Central memory CD8-positive, alpha-beta T cell (primary cell): ENCODE measurements at regions not wholly inside any gene's neighbourhood (a gene's known extent, or its start where the extent isn't known, plus 50 kb on each side); places are given as distances from the start of the nearest gene placed in this dataset.

Source experiments
- ATAC-seq: fragments of 150-1000 bp; cut with Tn5 transposase; replicated peaks from 2 replicates; pipeline ENCODE4 v1.10.0; 2022; ENCODE audit warnings: mild to moderate bottlenecking, moderate FRiP score, moderate number of reproducible peaks; ENCODE audit not compliant: poor library complexity, severe bottlenecking; ENCODE audit errors: extremely low read depth
- DNase-seq, 2 donors: peaks; one replicate each; pipeline ENCODE4 v3.0.0; 2021; ENCODE audit warnings: low spot score in 2 of 2
- H3K27ac Mint-ChIP-seq: one replicate; pipeline ENCODE4 v1.8.0; 2022; ENCODE audit warnings: low read depth, mild to moderate bottlenecking, moderate library complexity, mixed read lengths
- H3K27me3 Mint-ChIP-seq: one replicate; pipeline ENCODE4 v1.8.0; 2022; ENCODE audit warnings: mixed read lengths
- H3K36me3 Mint-ChIP-seq: one replicate; pipeline ENCODE4 v1.8.0; 2022; ENCODE audit warnings: mild to moderate bottlenecking, moderate library complexity, mixed read lengths; ENCODE audit not compliant: insufficient read depth
- H3K4me1 Mint-ChIP-seq: one replicate; pipeline ENCODE4 v1.8.0; 2022; ENCODE audit warnings: mixed read lengths
- H3K4me3 Mint-ChIP-seq: one replicate; pipeline ENCODE4 v1.8.0; 2022; ENCODE audit warnings: mild to moderate bottlenecking, moderate library complexity, mixed read lengths
- H3K9me3 Mint-ChIP-seq: one replicate; pipeline ENCODE4 v1.8.0; 2022; ENCODE audit warnings: mixed read lengths

DNA sequence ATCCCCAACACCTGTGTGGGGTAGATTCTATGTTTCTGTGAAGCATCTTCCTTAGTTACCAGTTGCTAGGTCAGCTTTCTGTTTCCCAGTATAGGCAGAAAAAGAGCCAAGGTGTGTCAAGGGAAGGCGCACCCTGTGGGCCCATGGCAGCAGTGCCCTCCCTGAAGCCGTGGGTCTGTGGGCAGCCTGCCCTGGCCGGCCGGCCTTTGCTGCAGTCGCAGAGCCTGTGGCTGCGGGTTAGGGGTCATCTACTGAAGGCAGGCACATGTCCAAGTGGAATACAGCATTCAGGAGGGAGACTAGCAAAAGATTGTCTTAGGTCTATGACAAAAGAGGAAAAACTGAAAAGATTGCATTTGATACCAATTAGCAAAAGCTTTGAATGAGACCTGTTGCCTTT is 214.0 kb downstream of the IRS2 start:
- ATAC-seq (no peak), DNase-seq (no peak)
- Mint-ChIP-seq H3K4me1 (no peaks in the 10 kb centered on the region), H3K4me3 (no peak overlapping the region), H3K36me3 (peaks cover 2% of the 10 kb centered on the region), H3K9me3 (peaks cover 5% of the 10 kb centered on the region), H3K27ac (no peak overlapping the region), H3K27me3 (no peaks in the 10 kb centered on the region)

DNA sequence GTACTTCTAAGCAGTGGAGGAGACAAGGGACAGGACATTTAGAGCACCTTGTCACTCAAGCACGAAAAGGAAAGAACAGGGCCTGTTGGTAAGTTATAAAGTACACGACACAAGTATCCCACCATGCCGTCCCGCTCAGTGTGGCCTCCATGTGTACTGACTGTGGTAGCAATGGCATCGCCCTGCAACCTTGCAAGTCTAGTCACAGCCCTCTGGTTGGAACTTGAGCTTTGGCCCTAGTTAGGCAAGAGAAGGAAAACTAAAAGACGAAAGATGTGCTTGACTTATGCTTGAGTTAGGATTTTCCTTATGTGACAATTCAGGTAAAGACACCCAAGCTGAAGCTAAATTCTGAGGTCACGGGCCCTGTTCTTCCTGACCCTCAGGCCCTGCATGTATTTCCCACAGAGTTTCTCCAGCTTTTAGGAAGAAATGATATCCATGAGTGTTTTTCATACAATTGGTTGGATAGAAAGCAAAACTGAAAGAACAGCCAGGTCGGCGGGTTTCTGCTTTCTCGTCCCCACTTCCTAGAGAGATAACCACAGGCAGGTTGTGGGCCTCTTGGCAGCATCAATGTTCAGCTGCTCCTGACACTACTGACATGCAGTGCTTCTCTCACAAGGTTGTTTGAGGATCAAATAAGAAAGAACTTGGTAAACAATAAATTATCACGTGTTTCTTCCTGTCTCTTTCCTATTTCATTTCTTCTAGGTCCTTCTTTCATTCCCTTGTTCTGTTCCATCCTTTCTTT is 216.2 kb downstream of the IRS2 start:
- DNase-seq (no peak), ATAC-seq (no peak)
- H3K4me3 Mint-ChIP-seq = no peak overlapping the region
- no peaks in the 10 kb centered on the region for H3K4me1 Mint-ChIP-seq
- no peaks in the 10 kb centered on the region for H3K27me3 Mint-ChIP-seq
- H3K27ac Mint-ChIP-seq = no peak overlapping the region
- peaks cover 2% of the 10 kb centered on the region for H3K36me3 Mint-ChIP-seq
- peaks cover 4% of the 10 kb centered on the region for H3K9me3 Mint-ChIP-seq

- Mint-ChIP-seq H3K9me3 (peaks cover 4% of the 10 kb centered on the region), H3K36me3 (peaks cover 2% of the 10 kb centered on the region), H3K4me3 (no peak overlapping the region), H3K27me3 (no peaks in the 10 kb centered on the region), H3K4me1 (no peaks in the 10 kb centered on the region), H3K27ac (no peak overlapping the region)
- ATAC-seq (no peak), DNase-seq (no peak)
These were observed 218.0 kb downstream of the IRS2 start for GRCh38 chr13:109568339-109568818.

GRCh38 chr13:109567315-109567714 is 219.1 kb downstream of the IRS2 start:
- H3K27ac Mint-ChIP-seq = no peak overlapping the region
- H3K4me3 Mint-ChIP-seq = no peak overlapping the region
- no peaks in the 10 kb centered on the region for H3K4me1 Mint-ChIP-seq
- ATAC-seq (no peak), DNase-seq (no peak)
- H3K27me3 Mint-ChIP-seq = no peaks in the 10 kb centered on the region
- peaks cover 2% of the 10 kb centered on the region for H3K36me3 Mint-ChIP-seq
- peaks cover 9% of the 10 kb centered on the region for H3K9me3 Mint-ChIP-seq

DNA sequence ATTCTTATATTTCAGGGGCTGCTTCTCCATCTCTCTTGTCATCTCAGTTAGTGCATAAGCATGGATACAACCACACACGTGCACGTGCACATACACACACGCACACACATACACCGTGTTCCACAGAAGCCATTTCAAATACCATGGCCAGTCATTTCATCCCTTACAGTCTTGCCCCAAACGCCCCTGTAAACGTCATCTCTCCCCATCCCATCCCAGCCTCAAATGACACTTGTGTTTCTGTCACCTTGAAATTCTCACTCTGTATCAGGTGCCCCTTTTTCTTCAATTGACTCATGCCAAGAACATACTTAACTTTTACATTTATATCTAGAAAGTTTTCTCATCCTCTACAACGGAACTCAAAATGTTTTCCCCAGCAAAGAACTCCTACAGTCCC is 220.5 kb downstream of the IRS2 start:
- Mint-ChIP-seq H3K27me3 (no peaks in the 10 kb centered on the region), H3K9me3 (peaks cover 11% of the 10 kb centered on the region), H3K4me1 (no peaks in the 10 kb centered on the region), H3K36me3 (peaks cover 2% of the 10 kb centered on the region), H3K27ac (no peak overlapping the region), H3K4me3 (no peak overlapping the region)
- DNase-seq (no peak), ATAC-seq (no peak)

GRCh38 chr13:109548374-109548773 is 238.0 kb downstream of the IRS2 start:
- H3K27me3 Mint-ChIP-seq = no peaks in the 10 kb centered on the region
- ATAC-seq (no peak), DNase-seq (no peak)
- H3K4me3 Mint-ChIP-seq = no peak overlapping the region
- no peaks in the 10 kb centered on the region for H3K4me1 Mint-ChIP-seq
- peaks cover 15% of the 10 kb centered on the region for H3K9me3 Mint-ChIP-seq
- H3K27ac Mint-ChIP-seq = no peak overlapping the region
- no peaks in the 10 kb centered on the region for H3K36me3 Mint-ChIP-seq

DNA sequence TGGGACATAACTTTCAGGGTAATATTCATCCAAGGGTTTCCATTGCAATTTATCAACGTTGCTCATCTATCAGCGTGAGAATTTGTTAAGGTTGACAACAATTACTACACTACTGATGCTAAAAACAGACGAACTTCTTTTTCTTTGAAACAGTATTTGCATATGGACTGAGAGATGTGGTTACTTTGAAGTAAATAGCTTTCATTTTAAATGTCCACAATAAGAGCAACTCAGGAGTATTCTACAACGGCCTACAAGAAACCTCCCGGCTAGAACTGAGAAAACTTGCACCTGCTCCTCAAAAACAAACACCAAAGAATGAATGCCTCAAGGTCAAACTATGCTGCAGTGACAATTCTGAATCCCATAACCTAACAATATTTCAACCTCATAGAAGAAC is 238.4 kb downstream of the IRS2 start:
- no peaks in the 10 kb centered on the region for H3K27me3 Mint-ChIP-seq
- no peak for ATAC-seq
- H3K9me3 Mint-ChIP-seq = peaks cover 15% of the 10 kb centered on the region
- no peaks in the 10 kb centered on the region for H3K36me3 Mint-ChIP-seq
- H3K27ac Mint-ChIP-seq = no peak overlapping the region
- no peak for DNase-seq
- no peaks in the 10 kb centered on the region for H3K4me1 Mint-ChIP-seq
- H3K4me3 Mint-ChIP-seq = no peak overlapping the region

GRCh38 chr13:109545931-109546330 is 240.5 kb downstream of the IRS2 start:
- no peak overlapping the region for H3K4me3 Mint-ChIP-seq
- no peaks in the 10 kb centered on the region for H3K4me1 Mint-ChIP-seq
- DNase-seq (no peak), ATAC-seq (no peak)
- H3K27me3 Mint-ChIP-seq = no peaks in the 10 kb centered on the region
- H3K27ac Mint-ChIP-seq = no peak overlapping the region
- H3K36me3 Mint-ChIP-seq = no peaks in the 10 kb centered on the region
- H3K9me3 Mint-ChIP-seq = peaks cover 15% of the 10 kb centered on the region

DNA sequence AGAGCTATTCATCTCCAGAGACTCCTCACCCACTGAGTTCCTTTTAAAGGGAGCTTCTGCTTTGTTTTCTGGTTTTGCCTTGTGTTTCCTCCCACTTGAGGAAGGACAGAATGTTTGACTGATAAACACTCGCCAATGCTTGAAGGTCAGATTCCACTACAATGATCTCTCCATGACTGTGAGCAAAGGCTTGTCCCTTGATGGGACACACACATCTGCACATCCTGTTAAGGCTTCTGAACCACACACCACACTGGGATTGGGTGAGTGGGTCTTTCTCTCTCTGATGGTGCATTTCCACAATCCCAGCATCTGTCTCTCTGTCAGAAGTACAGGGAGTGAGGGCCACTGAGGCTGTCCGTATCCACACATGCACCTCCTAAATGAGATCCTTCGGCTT is 245.3 kb downstream of the IRS2 start:
- peaks cover 10% of the 10 kb centered on the region for H3K9me3 Mint-ChIP-seq
- no peaks in the 10 kb centered on the region for H3K27me3 Mint-ChIP-seq
- H3K27ac Mint-ChIP-seq = no peak overlapping the region
- no peaks in the 10 kb centered on the region for H3K4me1 Mint-ChIP-seq
- no peak overlapping the region for H3K4me3 Mint-ChIP-seq
- DNase-seq = no peak
- no peaks in the 10 kb centered on the region for H3K36me3 Mint-ChIP-seq
- ATAC-seq = no peak

DNA sequence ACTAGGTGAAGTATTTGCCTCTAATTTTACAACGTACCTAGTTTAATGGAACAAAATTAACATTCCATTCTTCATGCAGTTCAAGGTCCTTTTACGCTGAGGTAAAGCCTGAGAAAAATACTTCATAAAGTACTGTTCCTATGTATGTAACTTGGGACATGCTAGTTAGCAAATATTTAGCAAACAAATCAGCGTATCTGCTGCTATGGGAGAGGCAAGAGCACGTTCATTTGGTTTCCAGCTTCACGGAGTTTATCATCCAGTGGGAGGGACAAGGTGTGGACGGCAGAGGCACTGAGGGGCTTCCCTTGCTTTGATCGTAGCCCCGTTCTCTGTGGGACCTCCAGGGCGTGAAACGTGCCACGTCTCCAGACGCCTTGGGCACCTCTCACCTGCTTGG is 248.8 kb downstream of the IRS2 start:
- Mint-ChIP-seq H3K4me1 (no peaks in the 10 kb centered on the region), H3K9me3 (peaks cover 19% of the 10 kb centered on the region), H3K36me3 (no peaks in the 10 kb centered on the region), H3K27ac (no peak overlapping the region), H3K27me3 (no peaks in the 10 kb centered on the region), H3K4me3 (no peak overlapping the region)
- DNase-seq (no peak), ATAC-seq (no peak)

DNA sequence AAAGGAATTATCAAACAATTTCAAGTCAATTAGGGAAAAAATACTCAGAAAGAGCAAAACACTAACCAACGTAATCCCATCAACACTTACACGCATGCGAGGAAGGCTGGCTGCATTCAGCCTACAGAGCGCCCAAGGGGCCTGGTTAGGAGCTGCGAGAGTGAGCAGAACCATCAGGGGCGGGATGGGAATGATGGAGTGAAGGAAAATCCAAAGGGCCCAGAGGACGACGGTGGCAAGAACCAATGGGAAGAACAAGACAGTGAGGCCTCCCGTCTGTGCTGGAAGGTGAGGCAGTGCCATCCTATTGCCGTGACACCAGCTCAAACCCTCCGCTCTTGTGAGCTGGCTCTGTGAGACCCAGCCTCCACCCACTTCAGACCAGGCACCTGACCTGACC is 253.0 kb downstream of the IRS2 start:
- H3K4me1 Mint-ChIP-seq = no peaks in the 10 kb centered on the region
- no peak overlapping the region for H3K4me3 Mint-ChIP-seq
- ATAC-seq (no peak), DNase-seq (no peak)
- H3K36me3 Mint-ChIP-seq = no peaks in the 10 kb centered on the region
- no peak overlapping the region for H3K27ac Mint-ChIP-seq
- H3K27me3 Mint-ChIP-seq = no peaks in the 10 kb centered on the region
- H3K9me3 Mint-ChIP-seq = peaks cover 24% of the 10 kb centered on the region

DNA sequence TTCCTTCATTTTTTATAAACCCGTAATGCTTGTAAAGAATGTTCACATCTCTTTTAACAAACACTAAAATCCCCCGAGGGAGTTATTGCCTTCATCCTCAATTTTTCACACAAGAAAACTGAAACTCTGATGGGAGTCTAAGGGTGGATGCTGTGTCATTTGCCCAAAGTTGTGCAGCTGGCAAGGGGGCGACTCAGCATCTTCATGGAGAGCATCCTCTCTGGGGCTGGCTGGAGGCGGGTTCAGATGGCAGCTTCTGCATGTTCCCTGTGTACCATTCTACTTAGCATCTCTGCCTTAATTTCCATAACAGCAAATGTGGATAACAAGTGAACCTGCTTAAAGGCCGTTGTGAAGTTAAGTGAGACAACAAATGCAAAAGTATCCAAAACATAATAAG is 256.4 kb downstream of the IRS2 start:
- ATAC-seq (no peak), DNase-seq (no peak)
- Mint-ChIP-seq H3K9me3 (peaks cover 17% of the 10 kb centered on the region), H3K4me3 (no peak overlapping the region), H3K27ac (no peak overlapping the region), H3K27me3 (no peaks in the 10 kb centered on the region), H3K4me1 (no peaks in the 10 kb centered on the region), H3K36me3 (no peaks in the 10 kb centered on the region)

GRCh38 chr13:109521719-109522118 is 264.7 kb downstream of the IRS2 start:
- H3K27me3 Mint-ChIP-seq = no peaks in the 10 kb centered on the region

More at GRCh38 chr13:109521719-109522118, 264.7 kb downstream of the IRS2 start:
- no peak for DNase-seq
- H3K4me1 Mint-ChIP-seq = no peaks in the 10 kb centered on the region
- H3K36me3 Mint-ChIP-seq = no peaks in the 10 kb centered on the region
- H3K9me3 Mint-ChIP-seq = peaks cover 5% of the 10 kb centered on the region
- H3K4me3 Mint-ChIP-seq = no peak overlapping the region
- no peak for ATAC-seq
- H3K27ac Mint-ChIP-seq = no peak overlapping the region
